HG02973 (cell line): ENCODE measurements at regions not wholly inside any gene's neighbourhood (a gene's known extent, or its start where the extent isn't known, plus 50 kb on each side); places are given as distances from the start of the nearest gene placed in this dataset.

ENCODE experiments used
- ATAC-seq: cut with Tn5 transposase; IDR thresholded peaks from one replicate; pipeline ENCODE4 v1.9.1; 2021; ENCODE audit warnings: moderate library complexity; ENCODE audit not compliant: unreplicated experiment

GRCh38 chr12:118748478-118749380, 232.6 kb upstream of the SRRM4 start:
- ATAC-seq, result no peak

- no peak for ATAC-seq
Observed at GRCh38 chr12:118749646-118750045, 231.7 kb upstream of the SRRM4 start.

GRCh38 chr12:118750666-118751065, 230.7 kb upstream of the SRRM4 start:
- ATAC-seq, result no peak

GRCh38 chr12:118751355-118751754, 230.0 kb upstream of the SRRM4 start:
- ATAC-seq, result no peak

- no peak for ATAC-seq
Observed at GRCh38 chr12:118760623-118761022, 220.7 kb upstream of the SRRM4 start.

- ATAC-seq, result no peak
Observed at GRCh38 chr12:118763234-118763633, 218.1 kb upstream of the SRRM4 start.

GRCh38 chr12:118773956-118774723, 207.2 kb upstream of the SRRM4 start:
- no peak for ATAC-seq

GRCh38 chr12:118777504-118777903, 203.8 kb upstream of the SRRM4 start:
- ATAC-seq, result no peak

- ATAC-seq, result no peak
Observed at GRCh38 chr12:118778077-118778476, 203.3 kb upstream of the SRRM4 start.

- ATAC-seq, result no peak
Observed at GRCh38 chr12:118780939-118781338, 200.4 kb upstream of the SRRM4 start.

GRCh38 chr12:118781692-118782091, 199.6 kb upstream of the SRRM4 start:
- no peak for ATAC-seq

- no peak for ATAC-seq
Observed at GRCh38 chr12:118783703-118784102, 197.6 kb upstream of the SRRM4 start.

GRCh38 chr12:118790578-118790977, 190.8 kb upstream of the SRRM4 start:
- no peak for ATAC-seq

- ATAC-seq, result no peak
Observed at GRCh38 chr12:118813778-118814357, 167.5 kb upstream of the SRRM4 start.

GRCh38 chr12:118816296-118816695, 165.0 kb upstream of the SRRM4 start:
- ATAC-seq, result no peak

- no peak for ATAC-seq
Observed at GRCh38 chr12:118821386-118821925, 159.9 kb upstream of the SRRM4 start.

GRCh38 chr12:118822512-118822911, 158.8 kb upstream of the SRRM4 start:
- no peak for ATAC-seq

- no peak for ATAC-seq
Observed at GRCh38 chr12:118827047-118827446, 154.3 kb upstream of the SRRM4 start.

GRCh38 chr12:118827606-118828005, 153.7 kb upstream of the SRRM4 start:
- ATAC-seq, result no peak

GRCh38 chr12:118830296-118830695, 151.0 kb upstream of the SRRM4 start:
- no peak for ATAC-seq

- no peak for ATAC-seq
Observed at GRCh38 chr12:118835926-118836325, 145.4 kb upstream of the SRRM4 start.
